GM10266 (cell line): ENCODE measurements at regions not wholly inside any gene's neighbourhood (a gene's known extent, or its start where the extent isn't known, plus 50 kb on each side); places are given as distances from the start of the nearest gene placed in this dataset.
A peak's percentile ranks its signal among the peaks of the same experiment; 100 is the strongest.

ENCODE experiments used
- DNase-seq: peaks from one replicate; pipeline ENCODE4 v3.0.0; 2012; ENCODE audit errors: extremely low spot score
- CTCF ChIP-seq: IDR thresholded peaks from 2 replicates; pipeline ENCODE4 v1.5.1; 2012; ENCODE audit warnings: mild to moderate bottlenecking, low read depth; ENCODE audit not compliant: control insufficient read depth, insufficient read depth; ENCODE audit errors: missing control alignments

- no peak for DNase-seq
- TF ChIP-seq CTCF = no peak
Observed at GRCh38 chr6:132934496-132934895, 120.1 kb downstream of the RPS12 start.

DNA sequence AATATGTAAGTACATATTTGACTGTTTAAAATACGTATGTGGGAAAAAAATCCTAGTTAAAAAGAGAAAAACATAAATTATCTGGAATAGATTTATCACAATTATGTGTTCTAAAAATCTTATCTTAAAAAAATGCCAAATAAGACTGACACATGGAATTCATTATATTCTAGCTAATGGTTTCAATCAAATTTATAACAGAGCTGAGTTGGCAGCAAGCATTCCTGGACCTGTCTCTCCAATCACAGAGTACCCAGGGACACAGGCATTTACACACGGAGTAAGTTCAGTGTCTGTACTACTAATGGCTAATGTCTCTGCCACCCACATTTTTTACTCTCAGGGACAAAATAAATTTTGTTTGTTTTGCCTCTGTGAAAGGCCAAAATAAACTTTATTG is 122.3 kb downstream of the RPS12 start:
- no peak for TF ChIP-seq CTCF
- DNase-seq = no peak

- peak; percentile 38 for TF ChIP-seq CTCF
- peak; percentile 7 for DNase-seq
Observed at GRCh38 chr6:132937466-132937906, 123.1 kb downstream of the RPS12 start.

DNA sequence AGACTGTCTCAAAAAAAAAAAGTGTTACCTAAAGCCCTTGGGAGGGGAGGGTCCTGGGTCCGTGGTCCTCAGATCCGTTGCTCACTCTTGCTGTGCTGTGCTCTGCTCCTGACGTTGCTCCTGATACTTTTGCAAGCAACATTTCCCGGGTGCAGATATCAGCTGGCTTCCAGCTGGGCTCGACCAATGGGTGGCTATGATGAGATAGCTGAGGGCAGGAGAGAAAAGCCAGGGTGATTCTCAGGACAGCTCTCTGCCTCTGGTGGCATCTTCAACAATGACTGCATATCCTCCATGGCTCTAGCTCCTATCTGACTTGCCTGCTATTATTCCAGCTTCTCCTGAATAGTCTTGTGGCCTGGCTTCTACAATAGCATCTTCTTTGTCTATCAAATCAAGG is 134.5 kb downstream of the RPS12 start:
- no peak for TF ChIP-seq CTCF

DNA sequence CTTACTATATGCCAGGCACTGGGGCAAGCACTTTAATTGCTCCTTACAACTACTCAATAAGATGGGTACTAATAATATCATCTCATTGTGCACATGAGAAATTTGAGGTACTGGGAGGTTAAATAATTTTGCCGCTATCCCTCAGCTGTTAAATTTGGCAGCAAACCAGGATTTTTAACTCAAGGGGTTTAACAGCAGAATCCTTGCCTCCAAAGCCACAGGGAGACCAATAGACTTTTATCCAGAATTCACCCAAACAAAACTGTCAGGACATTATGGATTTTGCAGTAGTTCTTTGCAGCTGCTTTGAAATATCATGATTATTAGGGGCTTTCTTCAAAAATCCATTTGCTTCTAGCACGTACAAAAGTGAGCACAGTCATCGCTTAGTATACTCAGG is 136.2 kb downstream of the RPS12 start:
- TF ChIP-seq CTCF = no peak
- DNase-seq = no peak

More for the DNA sequence above, 134.5 kb downstream of the RPS12 start:
- no peak for DNase-seq

GRCh38 chr6:132952031-132952867 is 137.9 kb downstream of the RPS12 start:
- DNase-seq = no peak
- no peak for TF ChIP-seq CTCF

- DNase-seq = no peak
- no peak for TF ChIP-seq CTCF
Observed at GRCh38 chr6:132952986-132953385, 138.6 kb downstream of the RPS12 start.
